Neural progenitor cell (in vitro differentiated cells): ENCODE measurements at regions not wholly inside any gene's neighbourhood (a gene's known extent, or its start where the extent isn't known, plus 50 kb on each side); places are given as distances from the start of the nearest gene placed in this dataset.

Experiments
- CTCF ChIP-seq: fragments of 200-600 bp; sonication (generic); IDR thresholded peaks from 2 replicates; pipeline ENCODE4 v1.5.1; 2017; ENCODE audit warnings: antibody characterized with exemption, mild to moderate bottlenecking
- EZH2 ChIP-seq: fragments of 200-600 bp; sonication (generic); IDR thresholded peaks from 2 replicates; pipeline ENCODE4 v1.6.1; 2017; ENCODE audit warnings: antibody characterized with exemption, mild to moderate bottlenecking, moderate library complexity
- EZH2phosphoT487 ChIP-seq: fragments of 200-600 bp; sonication (generic); IDR thresholded peaks from 2 replicates; pipeline ENCODE4 v1.6.1; 2017; ENCODE audit warnings: antibody characterized with exemption

GRCh38 chr2:78757191-78757590, 268.3 kb upstream of the REG3G start:
- TF ChIP-seq CTCF (no peak), EZH2 (no peak), EZH2phosphoT487 (no peak)
